Erythroblast (primary cell): ENCODE measurements at regions not wholly inside any gene's neighbourhood (a gene's known extent, or its start where the extent isn't known, plus 50 kb on each side); places are given as distances from the start of the nearest gene placed in this dataset.

Experiments
- GATA1 ChIP-seq: IDR thresholded peaks from 2 replicates; pipeline ENCODE4 v1.6.1; 2011; ENCODE audit warnings: low read depth, mild to moderate bottlenecking, control low read depth, low read length, moderate library complexity
- POLR2A ChIP-seq: IDR thresholded peaks from 2 replicates; pipeline ENCODE4 v1.6.1; 2011; ENCODE audit warnings: mild to moderate bottlenecking, low read length

GRCh38 chr10:55091691-55092328 is 290.8 kb upstream of the PCDH15 start:
- TF ChIP-seq POLR2A: no peak
- no peak for TF ChIP-seq GATA1
